Liver (tissue), 7 donors: ENCODE measurements at regions not wholly inside any gene's neighbourhood (a gene's known extent, or its start where the extent isn't known, plus 50 kb on each side); places are given as distances from the start of the nearest gene placed in this dataset.

Experiments used
- DNase-seq: peaks from one replicate; pipeline ENCODE4 v3.0.0-alpha.2; 2017; ENCODE audit warnings: low spot score
- H3K27ac ChIP-seq, 2 donors: one replicate each; pipeline ENCODE4 v1.7.0; 2013; ENCODE audit warnings: inconsistent platforms in 2 of 2, low read length in 2 of 2, control low read depth in 1 of 2, low read depth in 1 of 2, mild to moderate bottlenecking in 1 of 2
- H3K27me3 ChIP-seq, 4 donors: one replicate each; pipeline versions ENCODE4 v1.6.1 to v1.7.0; 2013; ENCODE audit warnings: low read length in 3 of 4, inconsistent platforms in 1 of 4, mild to moderate bottlenecking in 1 of 4, moderate library complexity in 1 of 4; ENCODE audit not compliant: control insufficient read depth in 4 of 4, insufficient read depth in 4 of 4
- H3K36me3 ChIP-seq, 4 donors: one replicate each; pipeline versions ENCODE4 v1.6.1 to v1.7.0; 2013; ENCODE audit warnings: low read length in 3 of 4, mild to moderate bottlenecking in 3 of 4, low read depth in 1 of 4, moderate library complexity in 1 of 4; ENCODE audit not compliant: control insufficient read depth in 4 of 4, insufficient read depth in 3 of 4
- H3K4me1 ChIP-seq, 4 donors: one replicate each; pipeline versions ENCODE4 v1.6.1 to v1.7.0; 2013; ENCODE audit warnings: low read length in 3 of 4, mild to moderate bottlenecking in 3 of 4, moderate library complexity in 1 of 4; ENCODE audit not compliant: control insufficient read depth in 4 of 4, insufficient read depth in 4 of 4
- H3K4me3 ChIP-seq, 3 donors: one replicate each; pipeline versions ENCODE4 v1.6.1 to v1.7.0; 2013; ENCODE audit warnings: low read length in 3 of 3, control low read depth in 1 of 3, low read depth in 1 of 3, mild to moderate bottlenecking in 1 of 3
- H3K9ac ChIP-seq, 2 donors: one replicate each; pipeline ENCODE4 v1.7.0; 2013; ENCODE audit warnings: low read length in 2 of 2, mild to moderate bottlenecking in 2 of 2, moderate library complexity in 2 of 2, control low read depth in 1 of 2, low read depth in 1 of 2
- H3K9me3 ChIP-seq, 4 donors: one replicate each; pipeline versions ENCODE4 v1.6.1 to v1.7.0; 2013; ENCODE audit warnings: low read length in 3 of 4; ENCODE audit not compliant: control insufficient read depth in 4 of 4
- EGR1 ChIP-seq, 2 donors: IDR thresholded peaks; 2 replicates each; pipeline ENCODE4 v1.6.1; 2016 to 2018; ENCODE audit warnings: antibody characterized with exemption in 2 of 2, low read depth in 2 of 2
- FOXA1 ChIP-seq: IDR thresholded peaks from 2 replicates; pipeline ENCODE4 v1.6.1; 2016; ENCODE audit warnings: antibody characterized with exemption
- FOXA2 ChIP-seq: IDR thresholded peaks from 2 replicates; pipeline ENCODE4 v1.6.1; 2016; ENCODE audit warnings: antibody characterized with exemption
- GABPA ChIP-seq, 2 donors: IDR thresholded peaks in 1 of 2; conservative IDR thresholded peaks in 1 of 2; 2 replicates each; pipeline ENCODE4 v1.6.1; 2016; ENCODE audit warnings: antibody characterized with exemption in 2 of 2, mild to moderate bottlenecking in 1 of 2, moderate library complexity in 1 of 2
- HNF4G ChIP-seq: IDR thresholded peaks from 2 replicates; pipeline ENCODE4 v1.6.1; 2016; ENCODE audit warnings: antibody characterized with exemption
- JUND ChIP-seq, 2 donors: IDR thresholded peaks; 2 replicates each; pipeline ENCODE4 v1.6.1; 2016; ENCODE audit warnings: antibody characterized with exemption in 2 of 2
- NR2F2 ChIP-seq: IDR thresholded peaks from 2 replicates; pipeline ENCODE4 v1.6.1; 2016; ENCODE audit warnings: antibody characterized with exemption
- RAD21 ChIP-seq, 2 donors: IDR thresholded peaks; 2 replicates each; pipeline ENCODE4 v1.6.1; 2016; ENCODE audit warnings: antibody characterized with exemption in 2 of 2, mild to moderate bottlenecking in 2 of 2
- TAF1 ChIP-seq: conservative IDR thresholded peaks from 2 replicates; pipeline ENCODE4 v1.6.1; 2016; ENCODE audit warnings: antibody characterized with exemption, mild to moderate bottlenecking
- WGBS: extraction: QIAGEN DNeasy Blood & Tissue Kit; methylation state at CpG from one replicate; pipeline ENCODE4 v1.1.7; 2013; 5-methylcytosine and 5-hydroxymethylcytosine counted together
- TF ChIP-seq, protein P1 (sequence below): IDR thresholded peaks from 2 replicates; pipeline ENCODE4 v1.6.1; 2016; ENCODE audit warnings: antibody characterized with exemption
- TF ChIP-seq, protein P2 (sequence below): IDR thresholded peaks from 2 replicates; pipeline ENCODE4 v1.6.1; 2016; ENCODE audit warnings: antibody characterized with exemption
- TF ChIP-seq, protein P3 (sequence below): IDR thresholded peaks from 2 replicates; pipeline ENCODE4 v1.6.1; 2016; ENCODE audit warnings: antibody characterized with exemption, mild to moderate bottlenecking
- donor health status: healthy.
- donor health status: healthy.
- donor health status: healthy.
- donor health status: healthy.

DNA sequence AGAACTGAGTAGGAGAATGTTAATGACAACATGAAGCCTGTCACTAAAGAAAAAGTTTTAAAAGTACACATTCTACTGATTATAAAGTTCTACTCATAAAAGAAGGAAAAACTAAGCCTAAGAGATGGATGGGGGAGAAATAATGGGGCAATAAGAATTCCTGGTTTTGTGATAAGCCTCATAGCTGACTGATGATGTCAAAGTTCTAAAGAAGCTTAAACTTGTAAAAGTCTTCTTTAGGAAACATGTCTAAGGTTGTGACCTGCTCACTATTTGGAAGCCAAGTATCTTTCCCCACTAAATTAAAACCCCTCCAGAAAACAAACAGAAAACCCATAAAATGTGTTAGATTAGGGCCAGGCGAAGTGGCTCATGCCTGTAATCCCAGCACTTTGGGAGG lies 232.9 kb upstream of the GIMD1 start:
- 46% methylated on average over 1 of the region's 1 CpG for WGBS
- no peak overlapping the region for H3K27ac ChIP-seq
- no peaks in the 10 kb centered on the region for H3K4me1 ChIP-seq
- H3K9ac ChIP-seq: no peak overlapping the region
- no peaks in the 10 kb centered on the region for H3K27me3 ChIP-seq
- no peak for DNase-seq
- H3K4me3 ChIP-seq: no peak overlapping the region
- H3K36me3 ChIP-seq: no peaks in the 10 kb centered on the region
- H3K9me3 ChIP-seq: peaks cover 0 to 2% (median under 1%) of the 10 kb centered on the region in 4 donors
- TF ChIP-seq NR2F2 (no peak), EGR1 (IDR thresholded peaks at IDR 0.05; ENCODE audit: low read depth in 2 of 2) (no peak), HNF4G (no peak), FOXA1 (no peak), TAF1 (no peak), GABPA (IDR thresholded peaks at IDR 0.05 in 1 of 2, conservative IDR thresholded peaks at IDR 0.05 in 1 of 2) (no peak), JUND (IDR thresholded peaks at IDR 0.05) (no peak)
- TF ChIP-seq, protein P1, sequence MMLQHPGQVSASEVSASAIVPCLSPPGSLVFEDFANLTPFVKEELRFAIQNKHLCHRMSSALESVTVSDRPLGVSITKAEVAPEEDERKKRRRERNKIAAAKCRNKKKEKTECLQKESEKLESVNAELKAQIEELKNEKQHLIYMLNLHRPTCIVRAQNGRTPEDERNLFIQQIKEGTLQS: no peak

DNA sequence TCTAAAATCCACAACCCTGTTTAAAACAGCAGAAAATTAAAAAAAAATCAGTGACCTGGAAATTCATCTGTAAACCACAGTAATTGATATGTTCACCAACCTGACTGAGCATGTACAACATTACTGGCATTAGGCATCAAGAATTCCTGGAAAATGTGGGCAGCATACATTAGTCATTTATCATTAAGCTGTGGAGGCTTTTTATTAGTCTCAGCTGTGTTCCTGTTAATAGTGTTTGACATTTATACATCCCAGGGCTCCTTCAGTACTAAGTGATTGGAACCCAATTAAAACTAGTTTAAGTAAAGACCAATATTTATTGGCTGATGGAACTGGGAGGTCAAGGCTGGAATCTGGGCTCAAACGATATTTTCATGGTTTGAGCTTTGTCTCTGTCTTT lies 227.3 kb upstream of the GIMD1 start:
- no peak for DNase-seq
- TF ChIP-seq, protein P2, sequence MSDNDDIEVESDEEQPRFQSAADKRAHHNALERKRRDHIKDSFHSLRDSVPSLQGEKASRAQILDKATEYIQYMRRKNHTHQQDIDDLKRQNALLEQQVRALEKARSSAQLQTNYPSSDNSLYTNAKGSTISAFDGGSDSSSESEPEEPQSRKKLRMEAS: no peak
- TF ChIP-seq TAF1 (no peak), RAD21 (IDR thresholded peaks at IDR 0.05) (no peak)
- TF ChIP-seq, protein P1: no peak
- TF ChIP-seq, protein P3, sequence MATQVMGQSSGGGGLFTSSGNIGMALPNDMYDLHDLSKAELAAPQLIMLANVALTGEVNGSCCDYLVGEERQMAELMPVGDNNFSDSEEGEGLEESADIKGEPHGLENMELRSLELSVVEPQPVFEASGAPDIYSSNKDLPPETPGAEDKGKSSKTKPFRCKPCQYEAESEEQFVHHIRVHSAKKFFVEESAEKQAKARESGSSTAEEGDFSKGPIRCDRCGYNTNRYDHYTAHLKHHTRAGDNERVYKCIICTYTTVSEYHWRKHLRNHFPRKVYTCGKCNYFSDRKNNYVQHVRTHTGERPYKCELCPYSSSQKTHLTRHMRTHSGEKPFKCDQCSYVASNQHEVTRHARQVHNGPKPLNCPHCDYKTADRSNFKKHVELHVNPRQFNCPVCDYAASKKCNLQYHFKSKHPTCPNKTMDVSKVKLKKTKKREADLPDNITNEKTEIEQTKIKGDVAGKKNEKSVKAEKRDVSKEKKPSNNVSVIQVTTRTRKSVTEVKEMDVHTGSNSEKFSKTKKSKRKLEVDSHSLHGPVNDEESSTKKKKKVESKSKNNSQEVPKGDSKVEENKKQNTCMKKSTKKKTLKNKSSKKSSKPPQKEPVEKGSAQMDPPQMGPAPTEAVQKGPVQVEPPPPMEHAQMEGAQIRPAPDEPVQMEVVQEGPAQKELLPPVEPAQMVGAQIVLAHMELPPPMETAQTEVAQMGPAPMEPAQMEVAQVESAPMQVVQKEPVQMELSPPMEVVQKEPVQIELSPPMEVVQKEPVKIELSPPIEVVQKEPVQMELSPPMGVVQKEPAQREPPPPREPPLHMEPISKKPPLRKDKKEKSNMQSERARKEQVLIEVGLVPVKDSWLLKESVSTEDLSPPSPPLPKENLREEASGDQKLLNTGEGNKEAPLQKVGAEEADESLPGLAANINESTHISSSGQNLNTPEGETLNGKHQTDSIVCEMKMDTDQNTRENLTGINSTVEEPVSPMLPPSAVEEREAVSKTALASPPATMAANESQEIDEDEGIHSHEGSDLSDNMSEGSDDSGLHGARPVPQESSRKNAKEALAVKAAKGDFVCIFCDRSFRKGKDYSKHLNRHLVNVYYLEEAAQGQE: no peak
- 63% methylated on average over 1 of the region's 1 CpG for WGBS
- Histone ChIP-seq H3K4me1 (no peaks in the 10 kb centered on the region), H3K27me3 (no peaks in the 10 kb centered on the region), H3K9ac (no peak overlapping the region), H3K4me3 (no peak overlapping the region), H3K27ac (no peak overlapping the region), H3K9me3 (no peaks in the 10 kb centered on the region), H3K36me3 (no peaks in the 10 kb centered on the region)

DNA sequence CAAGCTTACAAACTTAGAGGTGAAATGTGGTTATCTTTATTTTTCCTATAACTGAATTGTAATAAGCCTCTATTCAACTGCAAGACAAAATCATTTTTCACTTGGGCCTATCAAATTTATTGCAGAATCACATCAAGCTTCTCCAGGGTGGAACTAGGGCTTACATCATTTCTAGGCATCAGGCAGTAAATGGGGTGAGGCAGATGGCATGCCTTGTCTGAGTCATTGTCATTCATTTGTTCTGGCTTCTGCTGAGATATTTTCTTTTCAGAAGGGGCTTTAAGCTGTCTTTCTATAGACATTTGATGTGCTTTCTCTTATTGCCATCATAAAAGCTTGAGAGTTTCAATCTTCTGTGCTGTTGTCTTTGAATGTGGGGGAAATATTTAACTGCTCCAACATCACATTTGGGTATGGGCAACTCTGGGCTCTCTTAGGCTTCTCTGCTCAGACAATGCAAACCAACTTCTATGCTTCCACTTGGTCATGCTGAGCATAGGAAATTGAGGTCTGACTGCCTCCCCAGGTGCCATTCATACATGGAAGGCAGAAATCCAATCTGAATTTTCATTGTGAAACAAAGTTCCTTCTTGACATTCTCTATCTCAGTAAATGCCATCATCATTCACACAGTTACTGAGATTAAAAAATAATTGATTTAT lies 225.8 kb upstream of the GIMD1 start:
- Histone ChIP-seq H3K9me3 (no peaks in the 10 kb centered on the region), H3K27ac (no peak overlapping the region), H3K27me3 (no peaks in the 10 kb centered on the region), H3K4me3 (no peak overlapping the region), H3K9ac (no peak overlapping the region), H3K36me3 (no peaks in the 10 kb centered on the region), H3K4me1 (no peaks in the 10 kb centered on the region)
- DNase-seq: no peak
- TF ChIP-seq FOXA2: no peak
